Uterus (tissue), 2 donors: ENCODE measurements at regions not wholly inside any gene's neighbourhood (a gene's known extent, or its start where the extent isn't known, plus 50 kb on each side); places are given as distances from the start of the nearest gene placed in this dataset.

Experiments used
- POLR2A ChIP-seq, 2 donors: fragments of 450-650 bp; IDR thresholded peaks; one replicate each; pipeline ENCODE4 v1.6.1; 2016; ENCODE audit warnings: antibody characterized with exemption in 2 of 2, mild to moderate bottlenecking in 1 of 2, moderate library complexity in 1 of 2
- TF ChIP-seq, protein P1 (sequence below), 4 experiments: fragments of 200-600 bp in 2 of 4; fragments of 450-650 bp in 2 of 4; sonication (generic) in 2 of 4; IDR thresholded peaks; one replicate each; pipeline ENCODE4 v1.5.1; 2016 to 2019; ENCODE audit warnings: antibody characterized with exemption in 4 of 4, mild to moderate bottlenecking in 2 of 4, moderate library complexity in 1 of 4

- TF ChIP-seq, protein P1, sequence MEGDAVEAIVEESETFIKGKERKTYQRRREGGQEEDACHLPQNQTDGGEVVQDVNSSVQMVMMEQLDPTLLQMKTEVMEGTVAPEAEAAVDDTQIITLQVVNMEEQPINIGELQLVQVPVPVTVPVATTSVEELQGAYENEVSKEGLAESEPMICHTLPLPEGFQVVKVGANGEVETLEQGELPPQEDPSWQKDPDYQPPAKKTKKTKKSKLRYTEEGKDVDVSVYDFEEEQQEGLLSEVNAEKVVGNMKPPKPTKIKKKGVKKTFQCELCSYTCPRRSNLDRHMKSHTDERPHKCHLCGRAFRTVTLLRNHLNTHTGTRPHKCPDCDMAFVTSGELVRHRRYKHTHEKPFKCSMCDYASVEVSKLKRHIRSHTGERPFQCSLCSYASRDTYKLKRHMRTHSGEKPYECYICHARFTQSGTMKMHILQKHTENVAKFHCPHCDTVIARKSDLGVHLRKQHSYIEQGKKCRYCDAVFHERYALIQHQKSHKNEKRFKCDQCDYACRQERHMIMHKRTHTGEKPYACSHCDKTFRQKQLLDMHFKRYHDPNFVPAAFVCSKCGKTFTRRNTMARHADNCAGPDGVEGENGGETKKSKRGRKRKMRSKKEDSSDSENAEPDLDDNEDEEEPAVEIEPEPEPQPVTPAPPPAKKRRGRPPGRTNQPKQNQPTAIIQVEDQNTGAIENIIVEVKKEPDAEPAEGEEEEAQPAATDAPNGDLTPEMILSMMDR (IDR thresholded peaks at IDR 0.05), result no peak
- TF ChIP-seq POLR2A (IDR thresholded peaks at IDR 0.05), result no peak
Measured at GRCh38 chr17:6231886-6232731, 161.9 kb downstream of the WSCD1 start.
